ENCODE measurements at regions not wholly inside any gene's neighbourhood (a gene's known extent, or its start where the extent isn't known, plus 50 kb on each side); places are given as distances from the start of the nearest gene placed in this dataset.

GRCh38 chr2:34178482-34178881, 579.4 kb upstream of the FAM98A start:
- no peak overlapping the region for H3K27ac ChIP-seq
- in situ Hi-C loops (cut with HindIII; ENCODE audit: low pct_ligation_motif_present, low sequenced_read_pairs), result no loop called here
- no peak overlapping the region for H3K4me3 ChIP-seq (ENCODE audit: low read depth, low read length)
- DNase-seq, result no peak
- no peaks in the 10 kb centered on the region for H3K36me3 ChIP-seq (replicated peaks)
- no peak for TF ChIP-seq CTCF (IDR thresholded peaks at IDR 0.05; ENCODE audit: low read depth, low read length, missing control alignments)
- no peaks in the 10 kb centered on the region for H3K27me3 ChIP-seq (replicated peaks)

- H3K27me3 ChIP-seq (replicated peaks), result no peaks in the 10 kb centered on the region
- in situ Hi-C loops (cut with HindIII; ENCODE audit: low pct_ligation_motif_present, low sequenced_read_pairs), result no loop called here
- TF ChIP-seq CTCF (IDR thresholded peaks at IDR 0.05; ENCODE audit: low read depth, low read length, missing control alignments), result no peak
These were observed 577.6 kb upstream of the FAM98A start for GRCh38 chr2:34176693-34177092.

GRCh38 chr2:34174506-34174905, 575.4 kb upstream of the FAM98A start:
- Histone ChIP-seq H3K27ac (no peak overlapping the region), H3K4me3 (ENCODE audit: low read depth, low read length) (no peak overlapping the region), H3K27me3 (replicated peaks) (no peaks in the 10 kb centered on the region), H3K36me3 (replicated peaks) (no peaks in the 10 kb centered on the region)
- no peak for DNase-seq
- in situ Hi-C loops (cut with HindIII; ENCODE audit: low pct_ligation_motif_present, low sequenced_read_pairs), result no loop called here
- no peak for TF ChIP-seq CTCF (IDR thresholded peaks at IDR 0.05; ENCODE audit: low read depth, low read length, missing control alignments)

More at GRCh38 chr2:34176693-34177092, 577.6 kb upstream of the FAM98A start:
- H3K4me3 ChIP-seq (ENCODE audit: low read depth, low read length), result no peak overlapping the region
- DNase-seq, result no peak
- no peaks in the 10 kb centered on the region for H3K36me3 ChIP-seq (replicated peaks)
- no peak overlapping the region for H3K27ac ChIP-seq

- no peaks in the 10 kb centered on the region for H3K36me3 ChIP-seq (replicated peaks)
- DNase-seq, result no peak
- in situ Hi-C loops (cut with HindIII; ENCODE audit: low pct_ligation_motif_present, low sequenced_read_pairs), result no loop called here
- no peak overlapping the region for H3K27ac ChIP-seq
- H3K27me3 ChIP-seq (replicated peaks), result no peaks in the 10 kb centered on the region
- H3K4me3 ChIP-seq (ENCODE audit: low read depth, low read length), result no peak overlapping the region
- no peak for TF ChIP-seq CTCF (IDR thresholded peaks at IDR 0.05; ENCODE audit: low read depth, low read length, missing control alignments)
These were observed 563.1 kb upstream of the FAM98A start for GRCh38 chr2:34162231-34162630.

- in situ Hi-C loops (cut with HindIII; ENCODE audit: low pct_ligation_motif_present, low sequenced_read_pairs), result no loop called here
- no peak for DNase-seq
- no peak for TF ChIP-seq CTCF (IDR thresholded peaks at IDR 0.05; ENCODE audit: low read depth, low read length, missing control alignments)
- H3K27me3 ChIP-seq (replicated peaks), result no peaks in the 10 kb centered on the region
- H3K27ac ChIP-seq, result no peak overlapping the region
- H3K36me3 ChIP-seq (replicated peaks), result no peaks in the 10 kb centered on the region
- H3K4me3 ChIP-seq (ENCODE audit: low read depth, low read length), result no peak overlapping the region
These were observed 562.5 kb upstream of the FAM98A start for GRCh38 chr2:34161549-34161948.

- in situ Hi-C loops (cut with HindIII; ENCODE audit: low pct_ligation_motif_present, low sequenced_read_pairs), result no loop called here
- DNase-seq, result no peak
These were observed 560.8 kb upstream of the FAM98A start for GRCh38 chr2:34159901-34160300.

More at GRCh38 chr2:34159901-34160300, 560.8 kb upstream of the FAM98A start:
- H3K27ac ChIP-seq, result no peak overlapping the region
- no peak overlapping the region for H3K4me3 ChIP-seq (ENCODE audit: low read depth, low read length)
- no peaks in the 10 kb centered on the region for H3K36me3 ChIP-seq (replicated peaks)
- TF ChIP-seq CTCF (IDR thresholded peaks at IDR 0.05; ENCODE audit: low read depth, low read length, missing control alignments), result no peak
- H3K27me3 ChIP-seq (replicated peaks), result no peaks in the 10 kb centered on the region

Measured in brain microvascular endothelial cell (primary cell).